ENCODE measurements at regions not wholly inside any gene's neighbourhood (a gene's known extent, or its start where the extent isn't known, plus 50 kb on each side); places are given as distances from the start of the nearest gene placed in this dataset.

GRCh38 chr9:109627042-109627441, 128.9 kb upstream of the PTPN3 start:
- no peak for TF ChIP-seq CTCF (IDR thresholded peaks at IDR 0.05 in 4 of 5, conservative IDR thresholded peaks at IDR 0.05 in 1 of 5)
- TF ChIP-seq POLR2A (IDR thresholded peaks at IDR 0.05), result no peak

Data from gastrocnemius medialis (tissue), 4 donors.